ENCODE measurements at regions not wholly inside any gene's neighbourhood (a gene's known extent, or its start where the extent isn't known, plus 50 kb on each side); places are given as distances from the start of the nearest gene placed in this dataset.
"Not testable (repeated sequence)": the region's sequence is repeated elsewhere in the genome, so short reads cannot be mapped to it uniquely, and the experiment has no call there.

- DNase-seq (ENCODE audit: low spot score); in situ Hi-C loops (cut with MboI; ENCODE audit: low pct_unique_long_range_greater_than_20kb, low sequenced_read_pairs, unreplicated experiment): not testable (repeated sequence)
Measured at GRCh38 chr1:146672608-146673007, 265.5 kb upstream of the NBPF12 start.

DNA sequence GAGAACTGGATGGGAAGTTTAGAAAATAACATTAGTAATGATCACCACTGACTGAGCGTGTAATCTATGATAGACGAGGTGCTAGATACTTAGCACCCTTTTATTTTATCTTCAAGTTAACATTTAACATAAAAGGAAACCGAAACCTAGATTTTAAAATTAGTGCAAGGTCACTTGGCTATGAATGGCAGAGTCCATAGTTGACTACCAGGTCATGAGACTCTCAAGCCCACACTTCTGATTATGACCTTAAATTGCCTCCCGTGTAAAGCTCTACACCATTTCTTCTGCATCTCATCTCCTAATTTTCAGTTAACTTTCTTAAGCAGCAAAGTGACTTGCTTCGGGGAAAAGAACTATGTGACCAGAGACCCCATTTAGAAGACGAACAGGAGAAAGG is 266.5 kb upstream of the NBPF12 start:
- in situ Hi-C loops (cut with MboI; ENCODE audit: low pct_unique_long_range_greater_than_20kb, low sequenced_read_pairs, unreplicated experiment): not testable (repeated sequence)

DNA sequence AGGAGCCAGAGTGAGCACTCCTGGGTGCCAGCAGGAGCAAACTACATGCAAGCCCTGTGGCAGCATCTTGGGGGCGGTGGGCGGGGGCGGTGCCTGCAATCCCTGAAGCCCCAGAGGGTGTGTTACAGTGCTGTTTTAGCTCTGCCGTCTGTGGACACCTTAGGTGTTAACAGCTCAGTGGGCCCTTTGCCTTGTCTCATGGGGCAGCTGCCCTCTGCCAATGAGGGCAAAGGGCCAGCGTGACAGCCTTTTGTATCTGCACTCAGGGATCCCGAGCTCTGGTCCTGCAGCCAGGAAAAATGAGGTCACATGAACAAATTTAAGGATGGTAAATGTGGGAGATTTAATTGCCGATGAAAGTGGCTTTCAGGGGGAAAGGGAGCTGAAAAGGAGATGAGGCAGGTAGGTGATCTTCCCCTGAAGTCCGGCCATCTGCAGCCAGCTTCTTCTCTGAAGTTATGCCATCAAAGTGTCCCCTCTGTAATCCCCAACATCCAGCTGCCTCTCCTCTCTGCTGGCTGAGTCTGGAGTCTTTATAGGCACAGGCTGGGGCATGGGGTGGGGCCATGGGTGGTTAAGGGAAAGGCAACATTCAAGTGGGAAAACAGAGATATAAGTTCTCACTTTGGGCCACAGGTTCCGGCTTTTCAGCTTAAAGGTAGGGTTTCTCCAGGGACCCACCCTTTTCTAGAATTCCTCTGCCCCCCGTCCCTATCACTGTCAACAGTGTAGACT is 267.1 kb upstream of the NBPF12 start:
- in situ Hi-C loops (cut with MboI; ENCODE audit: low pct_unique_long_range_greater_than_20kb, low sequenced_read_pairs, unreplicated experiment); DNase-seq (ENCODE audit: low spot score): not testable (repeated sequence)

More for the DNA sequence above, 266.5 kb upstream of the NBPF12 start:
- not testable (repeated sequence) for DNase-seq (ENCODE audit: low spot score)

DNA sequence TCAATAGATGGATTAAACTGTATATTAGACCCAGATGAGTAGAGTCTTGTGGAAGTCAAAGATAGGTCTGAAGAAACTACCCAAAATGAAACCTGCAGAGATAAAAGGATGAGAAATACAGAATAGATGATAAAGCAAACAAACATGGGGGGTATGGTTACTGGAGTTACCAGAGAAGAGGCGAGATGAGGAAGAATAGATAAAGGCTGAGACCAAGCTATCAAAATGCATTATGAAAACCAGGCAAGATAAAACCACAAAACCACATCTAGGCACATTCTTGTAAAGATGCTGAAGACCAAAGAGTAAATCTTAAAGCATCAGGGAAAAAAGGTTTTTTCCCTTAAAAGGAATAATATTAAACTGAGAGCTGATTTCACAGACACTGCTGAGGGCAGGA is 271.8 kb upstream of the NBPF12 start:
- DNase-seq (ENCODE audit: low spot score); in situ Hi-C loops (cut with MboI; ENCODE audit: low pct_unique_long_range_greater_than_20kb, low sequenced_read_pairs, unreplicated experiment): not testable (repeated sequence)

- in situ Hi-C loops (cut with MboI; ENCODE audit: low pct_unique_long_range_greater_than_20kb, low sequenced_read_pairs, unreplicated experiment); DNase-seq (ENCODE audit: low spot score): not testable (repeated sequence)
Measured at GRCh38 chr1:146660242-146660641, 277.9 kb upstream of the NBPF12 start.

DNA sequence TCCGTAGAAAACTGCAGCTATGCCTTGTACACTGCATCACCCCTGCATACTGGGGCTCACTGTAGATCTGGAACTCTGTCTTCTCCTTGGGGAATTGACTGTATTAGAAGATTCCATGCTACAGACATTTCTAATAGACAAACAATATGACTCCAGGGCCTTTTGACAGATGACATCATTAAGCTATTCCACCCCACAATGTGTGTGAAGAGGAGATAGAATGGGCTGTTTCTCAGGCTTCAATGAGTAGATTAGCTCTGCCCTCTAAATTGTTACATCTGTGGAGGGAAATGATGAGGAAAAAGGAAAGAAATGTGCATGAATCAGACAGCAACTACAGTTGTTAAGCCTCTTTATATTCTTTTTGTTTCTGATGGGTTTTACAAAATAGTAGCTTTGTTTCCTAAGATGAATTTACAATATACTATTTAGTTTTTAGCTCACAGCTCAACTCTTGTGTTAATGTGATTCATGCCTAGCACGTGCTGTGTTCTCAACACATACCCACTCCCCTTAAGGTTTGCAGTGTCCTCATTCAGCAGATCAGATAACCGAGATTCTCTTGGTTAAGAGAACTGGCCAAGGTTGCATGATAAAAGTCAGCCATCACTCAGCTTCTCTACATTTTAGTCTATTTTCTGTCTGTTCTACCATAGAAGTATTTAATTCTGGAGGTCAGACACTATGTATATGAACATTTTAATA is 281.6 kb upstream of the NBPF12 start:
- in situ Hi-C loops (cut with MboI; ENCODE audit: low pct_unique_long_range_greater_than_20kb, low sequenced_read_pairs, unreplicated experiment); DNase-seq (ENCODE audit: low spot score): not testable (repeated sequence)

- in situ Hi-C loops (cut with MboI; ENCODE audit: low pct_unique_long_range_greater_than_20kb, low sequenced_read_pairs, unreplicated experiment); DNase-seq (ENCODE audit: low spot score): not testable (repeated sequence)
Measured at GRCh38 chr1:146654763-146655162, 283.4 kb upstream of the NBPF12 start.

DNA sequence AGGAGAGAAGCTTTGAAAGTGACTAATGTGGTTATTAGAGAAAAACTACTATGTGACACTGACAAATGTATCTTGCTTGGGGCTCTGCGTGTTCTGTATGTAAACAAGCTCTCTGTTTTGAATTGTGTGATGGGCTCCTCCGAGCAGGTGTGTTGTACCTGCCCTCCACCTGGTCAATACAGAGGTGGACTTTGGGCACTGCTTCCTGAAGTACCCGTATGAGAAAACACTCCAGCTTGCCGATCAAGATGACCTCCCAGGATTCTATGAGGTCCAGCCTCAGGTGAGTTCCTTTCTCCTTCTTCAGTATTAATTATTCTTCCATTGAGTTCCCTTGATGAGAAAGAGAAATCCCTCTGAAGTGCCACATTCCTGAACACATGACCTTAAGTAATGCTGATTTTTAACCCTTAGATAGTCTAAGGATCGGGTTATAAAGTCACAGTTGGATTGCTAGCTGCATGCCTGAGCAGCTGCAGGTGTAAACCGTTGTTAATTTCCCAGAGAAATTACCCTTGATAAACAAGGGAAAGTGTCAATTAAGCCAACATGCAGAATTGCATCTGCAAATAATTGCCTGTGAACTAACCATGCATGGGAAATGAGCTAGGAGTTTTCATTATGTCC is 292.0 kb upstream of the NBPF12 start:
- DNase-seq (ENCODE audit: low spot score); in situ Hi-C loops (cut with MboI; ENCODE audit: low pct_unique_long_range_greater_than_20kb, low sequenced_read_pairs, unreplicated experiment): not testable (repeated sequence)

DNA sequence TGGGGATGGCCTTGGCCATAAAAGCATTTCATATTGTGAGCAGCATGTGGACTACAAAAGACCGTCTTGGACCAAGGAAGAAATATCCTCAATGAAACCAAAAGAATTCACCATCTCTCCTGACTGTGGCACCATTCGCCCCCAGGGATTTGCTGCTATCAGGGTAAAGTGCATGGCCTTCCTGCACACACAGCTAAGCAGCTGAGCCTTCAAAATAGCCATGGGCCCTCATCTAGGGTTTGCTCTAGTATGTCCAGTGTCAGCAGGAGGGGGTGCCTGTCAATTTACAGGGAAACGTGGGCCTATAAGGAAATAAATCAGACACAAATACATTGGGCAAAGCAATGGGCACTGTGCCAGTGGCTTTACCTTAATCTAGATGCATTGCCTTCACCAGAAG is 296.6 kb upstream of the NBPF12 start:
- DNase-seq (ENCODE audit: low spot score); in situ Hi-C loops (cut with MboI; ENCODE audit: low pct_unique_long_range_greater_than_20kb, low sequenced_read_pairs, unreplicated experiment): not testable (repeated sequence)

DNA sequence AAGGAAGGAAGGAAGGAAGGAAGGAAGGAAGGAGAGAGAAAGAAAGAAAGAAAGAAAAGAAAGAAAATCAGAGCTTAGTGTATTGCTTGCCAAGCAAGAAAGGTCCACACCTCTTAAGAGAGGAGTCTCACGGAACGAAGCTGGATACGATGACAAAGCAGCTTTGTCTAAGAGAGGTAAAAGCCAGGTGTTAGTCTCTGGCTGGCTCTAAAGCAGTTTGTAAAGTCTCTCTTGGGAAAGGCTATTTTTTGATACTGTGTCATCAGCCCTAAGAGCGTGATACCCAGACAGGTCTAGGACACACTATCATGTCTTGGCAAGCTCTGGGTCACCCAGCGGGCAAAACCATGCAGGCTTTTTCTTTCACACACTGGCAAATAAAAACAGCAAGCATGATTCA is 297.5 kb upstream of the NBPF12 start:
- DNase-seq (ENCODE audit: low spot score); in situ Hi-C loops (cut with MboI; ENCODE audit: low pct_unique_long_range_greater_than_20kb, low sequenced_read_pairs, unreplicated experiment): not testable (repeated sequence)

- in situ Hi-C loops (cut with MboI; ENCODE audit: low pct_unique_long_range_greater_than_20kb, low sequenced_read_pairs, unreplicated experiment); DNase-seq (ENCODE audit: low spot score): not testable (repeated sequence)
Measured at GRCh38 chr1:146630302-146630701, 307.8 kb upstream of the NBPF12 start.

DNA sequence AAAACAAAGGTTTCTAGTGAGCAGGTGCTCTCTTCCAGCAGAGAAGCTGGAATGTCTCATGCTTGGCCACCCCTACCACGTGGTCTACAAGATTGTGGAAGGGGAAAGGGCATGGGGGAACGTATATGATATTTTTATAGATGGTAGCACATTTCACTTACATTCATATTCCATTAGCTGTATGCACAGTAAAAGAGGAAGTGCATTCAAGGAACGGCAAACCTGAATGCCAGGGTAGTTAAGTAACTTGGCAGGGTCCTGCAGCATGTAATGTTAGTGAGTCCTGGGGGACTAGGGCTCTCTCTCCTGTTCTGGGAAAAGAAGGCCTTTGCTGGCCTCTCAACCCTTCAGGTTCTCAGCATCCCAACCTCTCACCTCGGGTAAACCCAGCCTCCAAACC is 319.5 kb upstream of the NBPF12 start:
- in situ Hi-C loops (cut with MboI; ENCODE audit: low pct_unique_long_range_greater_than_20kb, low sequenced_read_pairs, unreplicated experiment); DNase-seq (ENCODE audit: low spot score): not testable (repeated sequence)

GRCh38 chr1:146604681-146605080 is 333.4 kb upstream of the NBPF12 start:
- in situ Hi-C loops (cut with MboI; ENCODE audit: low pct_unique_long_range_greater_than_20kb, low sequenced_read_pairs, unreplicated experiment); DNase-seq (ENCODE audit: low spot score): not testable (repeated sequence)

DNA sequence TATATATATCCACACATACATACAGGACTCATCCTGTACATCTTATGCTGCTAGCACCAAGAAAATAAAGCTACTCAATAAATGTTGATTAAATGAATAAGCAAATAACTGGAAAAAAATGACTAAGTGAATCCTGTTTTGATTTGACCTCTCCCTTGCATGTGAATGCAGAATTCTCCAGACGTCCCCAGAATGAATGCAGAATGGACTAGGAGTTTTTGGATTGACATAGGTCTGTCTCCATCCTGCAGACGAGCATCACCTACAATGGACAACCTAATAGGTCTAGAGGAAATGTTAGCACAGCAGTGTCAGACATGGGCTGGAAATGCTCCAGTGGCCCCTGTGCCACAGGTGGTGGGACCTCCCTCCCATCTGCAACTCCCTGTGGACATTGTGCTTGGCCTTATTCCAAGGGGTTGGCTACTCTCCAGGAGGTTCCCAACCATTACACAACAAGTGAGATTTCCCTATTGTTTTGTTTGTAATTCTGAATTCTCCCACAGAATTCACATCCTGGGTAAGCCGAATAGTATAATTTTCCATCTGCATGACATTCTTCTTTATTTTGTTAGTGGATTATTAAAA is 337.3 kb upstream of the NBPF12 start:
- in situ Hi-C loops (cut with MboI; ENCODE audit: low pct_unique_long_range_greater_than_20kb, low sequenced_read_pairs, unreplicated experiment); DNase-seq (ENCODE audit: low spot score): not testable (repeated sequence)

DNA sequence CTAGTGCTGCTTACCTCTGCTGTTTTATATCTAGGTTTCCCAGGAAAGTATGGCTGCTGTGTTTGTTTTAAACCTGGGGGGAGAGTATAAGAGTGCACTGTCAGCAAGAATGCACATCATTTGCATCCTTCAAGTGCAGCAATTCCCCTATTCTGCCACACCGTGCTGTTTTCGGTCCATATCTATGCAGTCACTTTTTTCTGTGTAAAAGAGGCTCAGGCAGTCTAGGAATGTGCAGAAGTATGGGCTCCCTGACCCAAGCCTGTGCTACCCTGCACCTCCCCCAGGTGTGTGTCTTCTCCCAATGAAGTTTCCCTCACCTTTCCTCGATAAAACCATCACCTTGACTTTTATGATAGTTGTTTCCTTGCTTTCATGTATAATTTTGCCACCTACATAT is 338.2 kb upstream of the NBPF12 start:
- in situ Hi-C loops (cut with MboI; ENCODE audit: low pct_unique_long_range_greater_than_20kb, low sequenced_read_pairs, unreplicated experiment); DNase-seq (ENCODE audit: low spot score): not testable (repeated sequence)

DNA sequence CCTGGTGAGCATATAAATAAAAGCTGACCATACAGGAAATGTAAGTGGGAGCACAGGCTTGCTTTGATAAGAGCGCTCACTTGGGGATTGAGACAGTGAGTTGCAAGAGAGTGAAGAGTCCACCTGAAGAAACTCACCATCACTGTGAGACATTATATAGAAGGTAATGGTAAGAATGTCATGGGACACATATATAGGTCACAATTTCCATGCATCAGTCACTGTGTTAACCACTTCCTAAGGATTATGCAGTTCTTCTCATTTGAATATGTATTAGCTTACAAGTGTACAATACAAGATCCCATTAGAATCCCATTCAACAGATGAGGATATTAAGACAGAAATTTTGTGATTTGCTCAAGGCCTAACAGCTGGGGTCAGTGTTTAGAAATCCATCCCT is 352.4 kb upstream of the NOTCH2NLA start:
- DNase-seq (ENCODE audit: low spot score); in situ Hi-C loops (cut with MboI; ENCODE audit: low pct_unique_long_range_greater_than_20kb, low sequenced_read_pairs, unreplicated experiment): not testable (repeated sequence)

GRCh38 chr1:146567541-146567940 is 338.7 kb upstream of the NOTCH2NLA start:
- DNase-seq (ENCODE audit: low spot score); in situ Hi-C loops (cut with MboI; ENCODE audit: low pct_unique_long_range_greater_than_20kb, low sequenced_read_pairs, unreplicated experiment): not testable (repeated sequence)

- in situ Hi-C loops (cut with MboI; ENCODE audit: low pct_unique_long_range_greater_than_20kb, low sequenced_read_pairs, unreplicated experiment); DNase-seq (ENCODE audit: low spot score): not testable (repeated sequence)
Measured at GRCh38 chr1:146558032-146558431, 329.2 kb upstream of the NOTCH2NLA start.

All from GM13977 (cell line).